GM18907 (cell line): ENCODE measurements at regions not wholly inside any gene's neighbourhood (a gene's known extent, or its start where the extent isn't known, plus 50 kb on each side); places are given as distances from the start of the nearest gene placed in this dataset.
A peak's percentile ranks its signal among the peaks of the same experiment; 100 is the strongest.
"Not testable (repeated sequence)": the region's sequence is repeated elsewhere in the genome, so short reads cannot be mapped to it uniquely, and the experiment has no call there.

Experiments
- ATAC-seq: cut with Tn5 transposase; IDR thresholded peaks from one replicate; pipeline ENCODE4 v1.9.1; 2021; ENCODE audit warnings: mild to moderate bottlenecking, moderate library complexity; ENCODE audit not compliant: unreplicated experiment

DNA sequence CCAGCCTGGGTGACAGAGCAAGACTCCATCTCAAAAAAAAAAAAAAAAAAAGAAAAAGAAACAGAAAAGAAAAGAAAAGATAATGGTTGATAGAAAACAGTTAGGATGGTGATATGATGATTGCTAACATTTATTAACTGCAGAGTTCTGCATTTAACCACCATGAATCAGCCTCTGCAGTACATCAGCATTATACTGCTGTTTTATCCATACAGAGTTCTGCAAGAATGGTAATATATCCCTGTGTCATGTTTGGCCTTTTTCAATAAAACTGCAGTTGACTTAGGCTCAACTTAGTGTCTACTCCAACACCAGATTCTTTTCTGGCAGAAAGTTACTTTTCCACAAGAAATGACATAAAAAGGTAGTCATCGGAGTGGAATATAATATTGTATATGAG is 62.6 kb downstream of the DUSP6 start:
- ATAC-seq = no peak

GRCh38 chr12:89288959-89289358 is 63.3 kb downstream of the DUSP6 start:
- ATAC-seq = no peak

GRCh38 chr12:89286501-89286900 is 65.8 kb downstream of the DUSP6 start:
- ATAC-seq = no peak

GRCh38 chr12:89281539-89281867 is 70.8 kb downstream of the DUSP6 start:
- no peak for ATAC-seq

- ATAC-seq = peak; percentile 75
Observed at GRCh38 chr12:89280833-89281538, 71.3 kb downstream of the DUSP6 start.

DNA sequence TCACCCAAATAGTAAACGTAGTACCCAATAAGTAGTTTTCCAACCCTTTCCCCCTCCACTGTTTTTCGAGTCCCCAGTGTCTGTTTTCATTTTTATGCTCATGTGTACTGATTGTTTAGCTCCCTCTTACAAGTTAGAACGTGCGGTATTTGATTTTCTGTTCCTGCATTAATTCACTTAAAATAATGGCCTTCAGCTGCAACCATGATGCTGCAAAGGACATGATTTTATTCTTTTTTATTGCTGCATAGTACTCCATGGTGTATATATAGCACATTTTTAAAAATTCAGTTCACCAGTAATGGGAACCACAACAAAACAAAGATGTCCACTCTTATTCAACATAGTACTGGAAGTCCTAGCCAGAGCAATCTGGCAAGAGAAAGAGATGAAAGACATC is 72.8 kb downstream of the DUSP6 start:
- ATAC-seq = no peak

DNA sequence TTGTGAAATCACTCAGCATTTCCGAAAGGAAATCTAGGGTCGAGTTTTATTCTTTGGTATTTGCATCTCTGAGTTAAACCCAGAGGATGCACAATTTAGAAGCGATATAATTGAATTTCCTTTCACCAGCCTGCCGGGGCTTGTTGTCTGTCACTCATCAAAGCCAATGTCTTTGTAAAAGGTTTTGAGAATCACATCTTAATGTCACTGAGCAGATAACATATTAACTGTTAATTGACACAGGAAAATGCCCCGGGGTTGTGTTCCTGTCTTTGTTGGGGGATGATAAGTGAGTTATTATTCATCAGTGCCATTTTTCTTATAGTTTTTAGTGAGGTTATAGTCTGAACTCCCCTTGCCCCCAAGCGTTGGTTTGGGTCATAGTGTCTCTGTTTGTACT is 73.4 kb downstream of the DUSP6 start:
- ATAC-seq = no peak

- no peak for ATAC-seq
Observed at GRCh38 chr12:89278169-89278568, 74.1 kb downstream of the DUSP6 start.

GRCh38 chr12:89276860-89277259 is 75.4 kb downstream of the DUSP6 start:
- ATAC-seq = no peak

DNA sequence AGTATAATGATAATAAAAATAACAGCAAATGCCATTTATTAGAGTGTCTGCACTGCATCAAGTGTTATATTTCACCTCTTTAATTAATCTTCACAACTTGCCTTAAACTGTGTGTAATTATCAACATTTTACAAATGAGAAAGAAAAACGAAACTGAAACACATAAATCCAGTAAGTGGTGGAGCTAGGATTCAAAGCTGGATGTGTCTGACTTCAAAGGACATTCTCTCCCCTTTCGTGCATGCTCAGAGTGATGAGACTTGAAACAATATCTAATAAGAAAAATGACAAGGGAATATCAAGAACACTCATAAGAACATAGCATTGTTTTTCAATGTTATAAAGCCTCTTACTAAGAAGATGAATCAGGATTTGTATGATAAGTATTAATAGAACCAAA is 78.8 kb downstream of the DUSP6 start:
- ATAC-seq = no peak

GRCh38 chr12:89270548-89270947 is 81.8 kb downstream of the DUSP6 start:
- no peak for ATAC-seq

DNA sequence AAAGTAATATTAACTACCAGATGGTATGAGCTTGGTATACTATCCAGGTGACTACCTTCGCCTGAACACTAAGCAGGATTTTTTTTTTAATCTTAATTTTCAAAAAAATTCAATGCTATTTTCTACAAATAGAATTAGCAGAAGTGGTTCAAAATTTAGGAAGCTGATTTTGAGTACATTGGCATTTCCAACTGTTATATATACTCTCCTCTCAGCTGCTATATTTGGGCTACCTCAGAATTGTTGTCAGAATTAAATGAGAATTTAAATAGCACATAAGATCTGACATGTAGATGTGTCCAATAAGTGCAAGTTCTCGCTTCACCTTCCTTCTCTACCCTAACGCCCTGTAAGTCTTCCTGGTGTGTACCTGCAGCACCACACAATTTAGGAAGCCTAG is 83.1 kb downstream of the DUSP6 start:
- no peak for ATAC-seq

DNA sequence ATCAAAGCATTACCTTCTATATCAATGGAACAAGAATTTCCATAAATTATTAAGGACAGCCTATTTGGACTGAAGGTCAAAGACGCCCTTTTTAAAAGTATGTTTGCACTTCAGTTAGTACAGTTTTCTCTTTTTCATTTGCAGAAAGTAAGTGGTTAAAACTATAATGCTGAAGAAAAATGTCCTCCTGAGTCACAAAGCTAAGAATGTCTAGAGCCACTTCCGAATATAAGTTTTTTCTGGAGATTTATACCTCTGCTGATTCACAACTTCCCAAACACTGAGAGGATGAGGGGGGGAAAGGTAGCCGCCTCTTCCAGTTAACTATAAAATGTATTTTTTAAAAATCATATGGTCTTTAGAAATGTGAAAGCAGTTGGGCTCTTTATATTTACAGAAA is 84.9 kb downstream of the DUSP6 start:
- ATAC-seq = no peak

DNA sequence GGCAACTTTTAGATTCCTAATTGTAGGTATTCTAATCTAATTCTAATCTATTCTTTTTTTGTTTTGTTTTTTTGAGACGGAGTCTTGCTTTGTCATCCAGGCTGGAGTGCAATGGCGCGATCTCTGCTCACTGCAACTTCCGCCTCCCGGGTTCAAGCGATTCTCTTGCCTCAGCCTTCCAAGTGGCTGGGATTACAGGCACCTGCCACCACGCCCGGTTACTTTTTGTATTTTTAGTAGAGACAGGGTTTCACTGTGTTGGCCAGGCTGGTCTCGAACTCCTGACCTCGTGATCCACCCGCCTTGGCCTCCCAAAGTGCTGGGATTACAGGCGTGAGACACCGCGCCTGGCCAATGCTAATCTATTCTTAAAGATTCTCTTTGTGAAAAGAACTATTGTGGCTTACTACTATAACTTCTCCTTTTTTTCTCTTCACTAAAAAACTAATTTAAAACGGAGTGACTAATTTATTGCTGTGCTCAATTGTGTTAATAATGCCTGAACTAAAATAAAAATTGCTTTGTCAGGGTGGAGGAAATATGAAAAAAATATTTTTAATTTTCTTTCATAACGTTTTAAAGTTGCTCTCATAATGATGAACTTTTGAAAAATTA is 85.6 kb downstream of the DUSP6 start:
- not testable (repeated sequence) for ATAC-seq

DNA sequence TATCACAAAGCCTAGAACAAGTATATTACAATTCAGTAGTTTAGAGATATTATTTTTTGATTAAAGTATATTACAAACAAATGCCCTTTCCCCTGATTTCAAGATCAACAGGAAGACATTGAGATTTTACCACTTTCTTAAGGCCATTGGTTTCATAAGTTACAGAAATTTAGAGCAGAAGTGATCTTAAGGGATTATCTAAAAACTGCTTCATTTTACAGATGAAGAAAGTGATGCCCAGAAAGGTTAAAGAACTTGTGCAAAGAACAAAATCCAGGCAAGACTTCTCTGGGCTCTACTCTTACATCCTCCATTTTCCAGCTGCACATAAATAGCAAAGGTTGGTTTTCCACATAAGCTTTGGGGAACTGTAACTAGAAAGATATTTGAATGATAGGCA is 87.5 kb downstream of the DUSP6 start:
- no peak for ATAC-seq

- no peak for ATAC-seq
Observed at GRCh38 chr12:89263900-89264299, 88.4 kb downstream of the DUSP6 start.

DNA sequence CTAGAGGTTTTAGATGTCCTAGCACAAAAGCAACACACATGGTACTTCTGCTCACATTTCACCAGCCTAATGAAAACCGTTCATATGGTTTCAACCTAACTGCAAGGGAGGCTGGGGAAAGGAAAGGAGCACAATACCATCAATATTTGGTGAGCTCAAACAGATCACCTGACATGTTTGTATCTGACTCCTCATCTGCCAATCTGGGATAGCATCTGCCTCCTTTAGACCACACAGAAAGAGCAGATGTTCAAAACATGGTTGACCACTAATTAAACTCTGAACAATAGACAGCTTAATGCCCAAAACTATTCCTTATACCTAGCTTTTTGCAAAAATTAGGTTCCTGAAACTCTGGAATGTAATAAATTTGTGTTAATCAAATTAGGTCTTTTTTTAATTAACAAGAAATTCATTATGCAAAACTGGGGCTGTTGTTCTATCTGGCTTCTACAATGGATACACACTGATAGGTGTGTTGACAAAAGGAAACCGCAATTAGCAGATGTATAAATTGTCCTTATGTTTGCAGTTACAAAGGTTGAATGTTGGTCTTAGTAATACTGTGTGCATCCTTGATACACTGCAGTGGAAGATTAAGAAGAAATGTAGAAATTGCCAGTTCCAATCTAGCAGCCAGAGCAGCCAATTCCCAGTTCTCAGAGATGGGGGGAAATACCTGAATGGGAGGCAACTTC is 89.3 kb downstream of the DUSP6 start:
- ATAC-seq = no peak

- ATAC-seq = no peak
Observed at GRCh38 chr12:89261982-89262381, 90.3 kb downstream of the DUSP6 start.

DNA sequence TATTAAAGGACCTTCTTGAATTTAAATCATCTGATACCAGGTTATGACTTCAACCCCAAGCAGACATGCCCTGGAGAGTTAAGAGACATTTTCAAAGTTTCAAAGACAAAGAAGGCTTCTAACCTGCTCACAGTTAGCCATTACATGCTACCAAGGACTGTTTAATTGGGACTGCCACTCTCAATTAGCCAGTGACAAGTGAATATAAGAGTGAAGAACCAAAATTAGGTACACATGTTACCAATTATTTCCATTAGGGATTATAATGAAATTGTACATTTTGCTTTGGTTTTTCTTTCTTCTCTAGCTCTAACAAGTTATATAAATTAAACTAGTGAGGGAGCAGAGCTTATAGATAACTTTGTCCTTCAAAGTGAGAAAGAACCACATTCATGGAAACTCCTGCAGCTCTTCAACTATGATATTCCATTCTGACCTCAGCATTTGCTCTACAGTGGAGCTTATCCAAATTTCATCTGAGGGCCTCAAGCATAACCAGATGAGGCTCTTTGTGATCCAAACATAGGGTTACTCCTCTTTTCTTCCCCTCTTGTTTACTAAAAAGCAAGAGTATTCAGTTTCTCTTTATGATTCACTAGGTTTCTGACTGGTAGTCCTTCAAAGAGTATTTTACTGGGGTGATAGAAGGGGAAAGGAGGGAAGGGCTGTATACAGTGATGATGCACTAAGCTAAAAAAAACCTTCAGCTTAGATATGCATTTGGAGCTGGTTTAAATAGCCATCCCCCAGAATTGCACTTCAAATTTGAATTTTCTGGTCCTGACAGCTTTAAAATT is 91.3 kb downstream of the DUSP6 start:
- ATAC-seq = no peak

- no peak for ATAC-seq
Observed at GRCh38 chr12:89259821-89260220, 92.5 kb downstream of the DUSP6 start.

- ATAC-seq = no peak
Observed at GRCh38 chr12:89258240-89258969, 93.9 kb downstream of the DUSP6 start.
